AG04449 (cell line): ENCODE measurements at regions not wholly inside any gene's neighbourhood (a gene's known extent, or its start where the extent isn't known, plus 50 kb on each side); places are given as distances from the start of the nearest gene placed in this dataset.

ENCODE experiments used
- CTCF ChIA-PET: fragments of 350-600 bp; formaldehyde crosslinking; extraction: SDS; loops from one replicate; lab custom pipeline; 2021; ENCODE audit warnings: antibody characterized with exemption; lab: Yijun Ruan, JAX
- POLR2A ChIA-PET: fragments of 400-600, 350-600 bp; formaldehyde crosslinking; extraction: SDS; loops from one replicate; lab custom pipeline; 2020; ENCODE audit warnings: antibody characterized with exemption, inconsistent platforms; lab: Yijun Ruan, JAX
- DNase-seq: peaks from one replicate; pipeline ENCODE4 v3.0.0-alpha.2; 2010; ENCODE audit warnings: low read depth, low spot score
- H3K4me3 ChIP-seq: 2 replicates; pipeline ENCODE4 v1.5.1; 2011; ENCODE audit warnings: low read depth, mild to moderate bottlenecking, control low read depth, low read length
- CTCF ChIP-seq: IDR thresholded peaks from one replicate; pipeline ENCODE4 v1.5.1; 2011; ENCODE audit warnings: mild to moderate bottlenecking, moderate library complexity, low read length, control low read depth, inconsistent platforms; ENCODE audit not compliant: insufficient read depth; ENCODE audit errors: missing control alignments

GRCh38 chr21:25036775-25037174 is 570.5 kb downstream of the MRPL39 start:
- TF ChIP-seq CTCF = no peak
- no peak overlapping the region for H3K4me3 ChIP-seq
- ChIA-PET POLR2A (no interaction called here), CTCF (no interaction called here)
- no peak for DNase-seq

- no peak for TF ChIP-seq CTCF
- no peak for DNase-seq
- CTCF ChIA-PET = interaction anchor here (0.7 to 1.1 kb wide), 3 partner anchors 12 to 354 kb away, joined by 3 read pairs; no protein-coding TSS in a partner anchor
- H3K4me3 ChIP-seq = no peak overlapping the region
- POLR2A ChIA-PET = no interaction called here
Observed at GRCh38 chr21:25031750-25032149, 575.5 kb downstream of the MRPL39 start.

GRCh38 chr21:25029580-25029979 is 577.7 kb downstream of the MRPL39 start:
- CTCF ChIA-PET = no interaction called here
- POLR2A ChIA-PET = no interaction called here
- TF ChIP-seq CTCF = no peak

GRCh38 chr21:25025596-25025995 is 581.7 kb downstream of the MRPL39 start:
- ChIA-PET POLR2A (no interaction called here), CTCF (no interaction called here)
- H3K4me3 ChIP-seq = no peak overlapping the region
- no peak for DNase-seq
- no peak for TF ChIP-seq CTCF

More at GRCh38 chr21:25029580-25029979, 577.7 kb downstream of the MRPL39 start:
- no peak overlapping the region for H3K4me3 ChIP-seq
- no peak for DNase-seq

GRCh38 chr21:25024639-25025038 is 582.6 kb downstream of the MRPL39 start:
- DNase-seq = no peak
- ChIA-PET POLR2A (no interaction called here), CTCF (no interaction called here)
- TF ChIP-seq CTCF = no peak
- no peak overlapping the region for H3K4me3 ChIP-seq

GRCh38 chr21:25005388-25005787 is 601.9 kb downstream of the MRPL39 start:
- CTCF ChIA-PET = no interaction called here
- H3K4me3 ChIP-seq = no peak overlapping the region
- POLR2A ChIA-PET = no interaction called here
- no peak for DNase-seq
- TF ChIP-seq CTCF = no peak
